BLaER1 treated with 17β-estradiol and CSF1 and Interleukin-3, amounts not matched to agents 10 nM and 100 nM (cell line): ENCODE measurements at regions not wholly inside any gene's neighbourhood (a gene's known extent, or its start where the extent isn't known, plus 50 kb on each side); places are given as distances from the start of the nearest gene placed in this dataset.

Experiments used
- H3K27ac ChIP-seq, 11 experiments: shearing (Covaris generic); formaldehyde crosslinking; 2 replicates each; pipeline ENCODE4 v1.8.1; 2022
- H3K27me3 ChIP-seq, 11 experiments: shearing (Covaris generic); formaldehyde crosslinking; 2 replicates each; pipeline ENCODE4 v1.8.1; 2022
- H3K36me3 ChIP-seq, 11 experiments: shearing (Covaris generic); formaldehyde crosslinking; 2 replicates each; pipeline ENCODE4 v1.8.1; 2022
- H3K4me1 ChIP-seq, 10 experiments: shearing (Covaris generic); formaldehyde crosslinking; 2 replicates each; pipeline ENCODE4 v1.8.1; 2022
- H3K4me2 ChIP-seq, 11 experiments: shearing (Covaris generic); formaldehyde crosslinking; 2 replicates each; pipeline ENCODE4 v1.8.1; 2022
- H3K4me3 ChIP-seq, 10 experiments: shearing (Covaris generic); formaldehyde crosslinking; 2 replicates each; pipeline ENCODE4 v1.8.1; 2022
- H3K9ac ChIP-seq, 11 experiments: shearing (Covaris generic); formaldehyde crosslinking; 2 replicates each; pipeline ENCODE4 v1.8.1; 2022
- H3K9me3 ChIP-seq, 11 experiments: shearing (Covaris generic); formaldehyde crosslinking; replicated peaks in 1 of 11; 2 replicates each; pipeline ENCODE4 v1.8.1; 2022
- H4K20me1 ChIP-seq, 11 experiments: shearing (Covaris generic); formaldehyde crosslinking; 2 replicates each; pipeline ENCODE4 v1.8.1; 2022
- Cebpa-rat ChIP-seq, 11 experiments: shearing (Covaris generic); IDR thresholded peaks; 2 replicates each; pipeline ENCODE4 v1.8.1; 2022

- TF ChIP-seq Cebpa-rat (IDR thresholded peaks at IDR 0.05), result 0 out of 22 replicates have a peak, but pooled peaks of 1 of the 11 experiments have one; percentile 44
- Histone ChIP-seq H3K27me3 (no peaks in the 10 kb centered on the region), H3K9me3 (peaks cover 0 to 10% (median 0%) of the 10 kb centered on the region in 11 experiments; a peak in 5 of 22 replicates), H3K4me2 (no peak overlapping the region), H4K20me1 (no peaks in the 10 kb centered on the region), H3K27ac (no peak overlapping the region), H3K36me3 (no peaks in the 10 kb centered on the region), H3K9ac (no peak overlapping the region), H3K4me1 (peaks cover 0 to 19% (median 6%) of the 10 kb centered on the region in 10 experiments; a peak in 8 of 20 replicates), H3K4me3 (no peak overlapping the region)
These were observed 186.5 kb upstream of the TSHZ2 start for GRCh38 chr20:52785679-52786078.

- H3K4me1 ChIP-seq, result peaks cover 0 to 12% (median 3%) of the 10 kb centered on the region in 10 experiments; a peak in 8 of 20 replicates
- H3K9ac ChIP-seq, result no peak overlapping the region
- H3K9me3 ChIP-seq, result peaks cover 0 to 10% (median 0%) of the 10 kb centered on the region in 11 experiments; a peak in 5 of 22 replicates
- H3K36me3 ChIP-seq, result no peaks in the 10 kb centered on the region
- no peak for TF ChIP-seq Cebpa-rat (IDR thresholded peaks at IDR 0.05)
- H3K27me3 ChIP-seq, result no peaks in the 10 kb centered on the region
- no peak overlapping the region for H3K4me3 ChIP-seq
- H3K27ac ChIP-seq, result no peak overlapping the region
- H4K20me1 ChIP-seq, result no peaks in the 10 kb centered on the region
- H3K4me2 ChIP-seq, result no peak overlapping the region
These were observed 188.4 kb upstream of the TSHZ2 start for GRCh38 chr20:52783769-52784168.

GRCh38 chr20:52780462-52780861, 191.7 kb upstream of the TSHZ2 start:
- Histone ChIP-seq H3K36me3 (no peaks in the 10 kb centered on the region), H3K27ac (no peak overlapping the region), H3K4me1 (no peaks in the 10 kb centered on the region), H3K9ac (no peak overlapping the region), H3K9me3 (peaks cover 0 to 10% (median 0%) of the 10 kb centered on the region in 11 experiments; a peak in 5 of 22 replicates), H3K27me3 (no peaks in the 10 kb centered on the region), H4K20me1 (no peaks in the 10 kb centered on the region), H3K4me3 (no peak overlapping the region), H3K4me2 (no peak overlapping the region)
- no peak for TF ChIP-seq Cebpa-rat (IDR thresholded peaks at IDR 0.05)

GRCh38 chr20:52779125-52779524, 193.0 kb upstream of the TSHZ2 start:
- Histone ChIP-seq H3K9ac (no peak overlapping the region), H4K20me1 (no peaks in the 10 kb centered on the region), H3K4me1 (no peaks in the 10 kb centered on the region), H3K4me3 (no peak overlapping the region), H3K27me3 (no peaks in the 10 kb centered on the region), H3K9me3 (peaks cover 0 to 8% (median 0%) of the 10 kb centered on the region in 11 experiments; a peak in 3 of 22 replicates), H3K27ac (no peak overlapping the region), H3K4me2 (no peak overlapping the region), H3K36me3 (no peaks in the 10 kb centered on the region)
- TF ChIP-seq Cebpa-rat (IDR thresholded peaks at IDR 0.05), result no peak

- no peak overlapping the region for H3K9ac ChIP-seq
- H3K4me2 ChIP-seq, result no peak overlapping the region
- H3K27me3 ChIP-seq, result no peaks in the 10 kb centered on the region
- H3K4me1 ChIP-seq, result no peaks in the 10 kb centered on the region
- no peaks in the 10 kb centered on the region for H3K9me3 ChIP-seq
- no peak overlapping the region for H3K27ac ChIP-seq
- no peaks in the 10 kb centered on the region for H4K20me1 ChIP-seq
- no peaks in the 10 kb centered on the region for H3K36me3 ChIP-seq
- H3K4me3 ChIP-seq, result no peak overlapping the region
- no peak for TF ChIP-seq Cebpa-rat (IDR thresholded peaks at IDR 0.05)
These were observed 195.0 kb upstream of the TSHZ2 start for GRCh38 chr20:52777171-52777570.

- Histone ChIP-seq H3K9ac (no peak overlapping the region), H4K20me1 (no peaks in the 10 kb centered on the region), H3K4me3 (no peak overlapping the region), H3K36me3 (no peaks in the 10 kb centered on the region), H3K4me1 (no peaks in the 10 kb centered on the region), H3K9me3 (no peaks in the 10 kb centered on the region), H3K4me2 (no peak overlapping the region), H3K27me3 (no peaks in the 10 kb centered on the region), H3K27ac (no peak overlapping the region)
- TF ChIP-seq Cebpa-rat (IDR thresholded peaks at IDR 0.05), result no peak
These were observed 196.4 kb upstream of the TSHZ2 start for GRCh38 chr20:52775786-52776185.

GRCh38 chr20:52768694-52769093, 203.5 kb upstream of the TSHZ2 start:
- Histone ChIP-seq H3K4me3 (no peak overlapping the region), H3K9me3 (no peaks in the 10 kb centered on the region), H3K4me1 (no peaks in the 10 kb centered on the region), H3K36me3 (no peaks in the 10 kb centered on the region), H3K4me2 (no peak overlapping the region), H3K9ac (no peak overlapping the region), H3K27me3 (no peaks in the 10 kb centered on the region), H4K20me1 (no peaks in the 10 kb centered on the region), H3K27ac (no peak overlapping the region)
- no peak for TF ChIP-seq Cebpa-rat (IDR thresholded peaks at IDR 0.05)

- 0 out of 20 replicates have a peak, but pooled peaks cover 0 to 1% (median 0%) of the 10 kb centered on the region in 10 experiments for H3K4me1 ChIP-seq
- no peaks in the 10 kb centered on the region for H3K9me3 ChIP-seq
- H3K9ac ChIP-seq, result no peak overlapping the region
- H4K20me1 ChIP-seq, result no peaks in the 10 kb centered on the region
- H3K27me3 ChIP-seq, result no peaks in the 10 kb centered on the region
- no peak overlapping the region for H3K4me3 ChIP-seq
- no peak for TF ChIP-seq Cebpa-rat (IDR thresholded peaks at IDR 0.05)
- no peak overlapping the region for H3K27ac ChIP-seq
- H3K36me3 ChIP-seq, result no peaks in the 10 kb centered on the region
- H3K4me2 ChIP-seq, result no peak overlapping the region
These were observed 205.3 kb upstream of the TSHZ2 start for GRCh38 chr20:52766645-52767435.

GRCh38 chr20:52763321-52763853, 208.8 kb upstream of the TSHZ2 start:
- no peak overlapping the region for H3K4me2 ChIP-seq
- H3K27ac ChIP-seq, result no peak overlapping the region
- no peak overlapping the region for H3K4me3 ChIP-seq
- no peak for TF ChIP-seq Cebpa-rat (IDR thresholded peaks at IDR 0.05)
- H3K36me3 ChIP-seq, result no peaks in the 10 kb centered on the region
- H3K4me1 ChIP-seq, result 0 out of 20 replicates have a peak, but pooled peaks cover 0 to 4% (median 0%) of the 10 kb centered on the region in 10 experiments
- H4K20me1 ChIP-seq, result no peaks in the 10 kb centered on the region
- H3K27me3 ChIP-seq, result no peaks in the 10 kb centered on the region
- H3K9ac ChIP-seq, result no peak overlapping the region
- H3K9me3 ChIP-seq, result peaks cover 0 to 11% (median 0%) of the 10 kb centered on the region in 11 experiments; a peak in 5 of 22 replicates
